H1 (cell line): ENCODE measurements at regions not wholly inside any gene's neighbourhood (a gene's known extent, or its start where the extent isn't known, plus 50 kb on each side); places are given as distances from the start of the nearest gene placed in this dataset.

Experiments
- EGR1 ChIP-seq: IDR thresholded peaks from 2 replicates; pipeline ENCODE4 v1.6.1; 2011; ENCODE audit warnings: low read depth, low read length, borderline replicate concordance
- RFX5 ChIP-seq: IDR thresholded peaks from 2 replicates; pipeline ENCODE4 v1.6.1; 2011; ENCODE audit warnings: low read depth, low read length, improper control_type of control experiment, borderline replicate concordance
- TBP ChIP-seq: IDR thresholded peaks from 2 replicates; pipeline ENCODE4 v1.6.1; 2011; ENCODE audit warnings: low read depth, low read length, improper control_type of control experiment
- TF ChIP-seq, protein P1 (sequence below): IDR thresholded peaks from 2 replicates; pipeline ENCODE4 v1.6.1; 2012; ENCODE audit warnings: low read length, inconsistent platforms

DNA sequence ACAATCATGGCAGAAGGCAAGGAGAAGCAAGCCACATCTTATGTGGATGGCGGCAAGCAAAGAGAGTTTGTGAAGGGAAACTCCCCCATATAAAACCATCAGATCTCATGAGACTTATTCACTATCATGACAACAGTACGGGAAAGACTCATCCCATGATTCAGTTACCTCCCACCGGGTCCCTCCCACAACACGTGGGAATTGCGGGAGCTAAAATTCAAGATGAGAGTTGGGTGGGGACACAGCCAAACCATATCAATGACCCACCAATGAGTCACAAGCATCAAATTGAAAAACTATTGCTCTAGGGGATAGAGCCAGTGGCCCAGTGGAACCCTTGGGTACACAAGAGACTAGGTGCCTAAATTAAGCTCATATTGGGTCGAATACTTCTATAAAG, 157.4 kb downstream of the FBXO15 start (continued):
- TF ChIP-seq, protein P1, sequence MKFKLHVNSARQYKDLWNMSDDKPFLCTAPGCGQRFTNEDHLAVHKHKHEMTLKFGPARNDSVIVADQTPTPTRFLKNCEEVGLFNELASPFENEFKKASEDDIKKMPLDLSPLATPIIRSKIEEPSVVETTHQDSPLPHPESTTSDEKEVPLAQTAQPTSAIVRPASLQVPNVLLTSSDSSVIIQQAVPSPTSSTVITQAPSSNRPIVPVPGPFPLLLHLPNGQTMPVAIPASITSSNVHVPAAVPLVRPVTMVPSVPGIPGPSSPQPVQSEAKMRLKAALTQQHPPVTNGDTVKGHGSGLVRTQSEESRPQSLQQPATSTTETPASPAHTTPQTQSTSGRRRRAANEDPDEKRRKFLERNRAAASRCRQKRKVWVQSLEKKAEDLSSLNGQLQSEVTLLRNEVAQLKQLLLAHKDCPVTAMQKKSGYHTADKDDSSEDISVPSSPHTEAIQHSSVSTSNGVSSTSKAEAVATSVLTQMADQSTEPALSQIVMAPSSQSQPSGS = no peak
- TF ChIP-seq RFX5 (no peak), TBP (no peak), EGR1 (no peak)
